ENCODE measurements at regions not wholly inside any gene's neighbourhood (a gene's known extent, or its start where the extent isn't known, plus 50 kb on each side); places are given as distances from the start of the nearest gene placed in this dataset.
A peak's percentile ranks its signal among the peaks of the same experiment; 100 is the strongest.
"Not testable (repeated sequence)": the region's sequence is repeated elsewhere in the genome, so short reads cannot be mapped to it uniquely, and the experiment has no call there.

DNA sequence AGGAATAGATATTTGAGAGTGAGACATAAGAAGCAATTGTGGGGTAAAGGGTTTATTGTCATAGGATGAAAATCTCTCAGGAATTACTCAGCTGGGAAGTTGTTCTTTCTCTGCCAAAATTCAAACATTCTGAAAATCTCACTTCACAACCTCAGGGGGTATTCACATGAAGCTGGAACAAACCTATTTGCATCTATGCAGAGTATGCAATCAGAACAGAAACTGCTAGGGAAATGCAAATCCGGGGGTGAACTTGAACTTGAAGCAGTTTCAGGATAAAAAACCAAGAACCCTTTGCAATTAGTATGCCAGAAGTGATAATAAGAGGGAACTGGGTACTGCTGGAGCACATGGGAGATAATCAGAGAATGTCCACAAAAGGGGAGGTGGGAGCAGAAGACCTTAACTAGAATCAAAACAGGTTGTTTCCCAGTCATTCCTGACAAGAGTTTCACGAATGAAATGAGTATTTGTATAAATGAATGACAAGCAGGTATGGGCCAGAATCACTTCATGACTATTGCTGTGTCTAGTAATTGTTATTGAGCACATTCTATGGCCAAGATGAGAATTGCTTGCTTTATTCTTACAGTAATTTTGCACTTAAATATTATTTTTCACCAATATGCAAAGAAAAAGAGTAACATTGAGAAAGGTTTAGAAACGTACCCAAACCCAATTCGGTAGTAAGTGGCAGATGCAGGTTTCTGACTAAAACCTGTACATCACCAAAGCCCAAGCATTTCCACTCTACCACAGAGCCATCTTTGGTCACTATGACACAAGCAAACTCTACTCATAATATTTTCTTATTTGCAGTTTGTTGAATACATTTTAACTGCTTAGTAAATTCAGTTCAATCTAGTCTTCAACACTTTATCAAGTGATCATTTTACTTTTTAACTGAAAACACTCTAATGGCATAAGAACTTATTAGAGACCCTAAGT lies 61.8 kb upstream of the UBASH3B start:
- Histone ChIP-seq H3K36me3 (ENCODE audit: control insufficient read depth, insufficient read depth, low read length) (no peaks in the 10 kb centered on the region), H3K4me1 (ENCODE audit: control insufficient read depth, insufficient read depth, low read length) (no peaks in the 10 kb centered on the region), H3K4me3 (ENCODE audit: low read length) (no peak overlapping the region), H3K27me3 (ENCODE audit: control insufficient read depth, insufficient read depth, low read length) (peaks cover 3% of the 10 kb centered on the region), H3K27ac (ENCODE audit: low read length) (no peak overlapping the region), H3K9me3 (ENCODE audit: control insufficient read depth, insufficient read depth, low read length) (no peaks in the 10 kb centered on the region)
- intact Hi-C loops (cut with micrococcal nuclease): no loop called here
- ATAC-seq: no peak
- H3K4me3 Mint-ChIP-seq: no peak overlapping the region
- WGBS (ENCODE audit: insufficient coverage): 62% methylated on average over 4 of the region's 4 CpGs
- H3K27me3 Mint-ChIP-seq (ENCODE audit: low read depth in 2 of 2): peaks cover 15 to 41% of the 10 kb centered on the region in 2 donors
- H3K9me3 Mint-ChIP-seq: no peaks in the 10 kb centered on the region
- TF ChIP-seq, protein P1, sequence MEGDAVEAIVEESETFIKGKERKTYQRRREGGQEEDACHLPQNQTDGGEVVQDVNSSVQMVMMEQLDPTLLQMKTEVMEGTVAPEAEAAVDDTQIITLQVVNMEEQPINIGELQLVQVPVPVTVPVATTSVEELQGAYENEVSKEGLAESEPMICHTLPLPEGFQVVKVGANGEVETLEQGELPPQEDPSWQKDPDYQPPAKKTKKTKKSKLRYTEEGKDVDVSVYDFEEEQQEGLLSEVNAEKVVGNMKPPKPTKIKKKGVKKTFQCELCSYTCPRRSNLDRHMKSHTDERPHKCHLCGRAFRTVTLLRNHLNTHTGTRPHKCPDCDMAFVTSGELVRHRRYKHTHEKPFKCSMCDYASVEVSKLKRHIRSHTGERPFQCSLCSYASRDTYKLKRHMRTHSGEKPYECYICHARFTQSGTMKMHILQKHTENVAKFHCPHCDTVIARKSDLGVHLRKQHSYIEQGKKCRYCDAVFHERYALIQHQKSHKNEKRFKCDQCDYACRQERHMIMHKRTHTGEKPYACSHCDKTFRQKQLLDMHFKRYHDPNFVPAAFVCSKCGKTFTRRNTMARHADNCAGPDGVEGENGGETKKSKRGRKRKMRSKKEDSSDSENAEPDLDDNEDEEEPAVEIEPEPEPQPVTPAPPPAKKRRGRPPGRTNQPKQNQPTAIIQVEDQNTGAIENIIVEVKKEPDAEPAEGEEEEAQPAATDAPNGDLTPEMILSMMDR (IDR thresholded peaks at IDR 0.05): no peak
- H3K4me1 Mint-ChIP-seq: no peaks in the 10 kb centered on the region
- no peak for DNase-seq
- H3K36me3 Mint-ChIP-seq: no peaks in the 10 kb centered on the region
- H3K27ac Mint-ChIP-seq: no peak overlapping the region

DNA sequence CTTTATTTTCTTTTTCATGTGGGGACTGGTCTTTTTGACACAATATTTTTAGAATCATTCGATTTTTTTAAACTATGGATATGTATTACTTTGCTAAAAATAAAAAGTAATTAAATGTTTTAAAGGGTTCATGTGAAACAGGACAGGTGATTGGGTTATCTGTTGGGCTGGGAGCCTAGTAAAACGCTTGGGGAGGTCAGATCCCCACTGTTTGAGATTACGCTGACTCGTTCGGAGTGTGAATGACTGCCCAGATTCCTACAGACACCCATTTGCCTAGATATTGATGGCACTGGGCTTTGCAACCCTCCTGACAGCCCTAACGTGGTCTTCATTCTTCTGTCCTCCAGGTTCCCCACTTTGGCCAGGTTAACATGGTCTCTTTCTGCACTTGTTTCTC lies 62.9 kb upstream of the UBASH3B start:
- Mint-ChIP-seq H3K36me3 (no peaks in the 10 kb centered on the region), H3K27ac (no peak overlapping the region), H3K9me3 (no peaks in the 10 kb centered on the region), H3K4me1 (no peaks in the 10 kb centered on the region), H3K4me3 (no peak overlapping the region), H3K27me3 (ENCODE audit: low read depth in 2 of 2) (peaks cover 19 to 52% of the 10 kb centered on the region in 2 donors)
- Histone ChIP-seq H3K27me3 (ENCODE audit: control insufficient read depth, insufficient read depth, low read length) (peaks cover 3% of the 10 kb centered on the region), H3K4me3 (ENCODE audit: low read length) (no peak overlapping the region), H3K36me3 (ENCODE audit: control insufficient read depth, insufficient read depth, low read length) (no peaks in the 10 kb centered on the region), H3K9me3 (ENCODE audit: control insufficient read depth, insufficient read depth, low read length) (no peaks in the 10 kb centered on the region), H3K27ac (ENCODE audit: low read length) (no peak overlapping the region), H3K4me1 (ENCODE audit: control insufficient read depth, insufficient read depth, low read length) (no peaks in the 10 kb centered on the region)
- DNase-seq (no peak), ATAC-seq (no peak)
- TF ChIP-seq, protein P1 (IDR thresholded peaks at IDR 0.05): no peak
- 86% methylated on average over 5 of the region's 6 CpGs for WGBS (ENCODE audit: insufficient coverage)
- intact Hi-C loops (cut with micrococcal nuclease): no loop called here

DNA sequence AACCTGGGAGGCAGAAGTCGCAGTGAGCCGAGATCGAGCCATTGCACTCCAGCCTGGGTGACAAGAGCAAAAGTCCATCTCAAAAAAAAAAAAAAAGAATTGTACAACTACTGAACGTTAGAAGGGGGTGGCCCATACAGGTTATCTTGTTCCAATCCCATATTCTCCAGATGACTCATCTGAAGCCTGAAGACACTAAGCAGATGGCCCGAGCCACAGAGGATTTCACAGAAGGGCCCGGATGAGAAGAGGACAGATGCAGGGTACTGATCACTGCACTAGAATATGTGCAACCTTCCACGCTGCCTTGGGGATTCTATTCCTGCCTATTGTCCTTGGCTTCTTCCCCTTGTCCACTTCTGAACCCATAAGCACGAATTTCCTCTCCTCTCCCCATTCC lies 70.9 kb upstream of the UBASH3B start:
- H3K9me3 Mint-ChIP-seq: no peaks in the 10 kb centered on the region
- TF ChIP-seq, protein P1 (IDR thresholded peaks at IDR 0.05): no peak
- no peak overlapping the region for H3K27ac Mint-ChIP-seq
- Histone ChIP-seq H3K27ac (ENCODE audit: low read length) (no peak overlapping the region), H3K4me3 (ENCODE audit: low read length) (no peak overlapping the region), H3K36me3 (ENCODE audit: control insufficient read depth, insufficient read depth, low read length) (no peaks in the 10 kb centered on the region), H3K27me3 (ENCODE audit: control insufficient read depth, insufficient read depth, low read length) (peaks cover 3% of the 10 kb centered on the region), H3K4me1 (ENCODE audit: control insufficient read depth, insufficient read depth, low read length) (peaks cover 8% of the 10 kb centered on the region), H3K9me3 (ENCODE audit: control insufficient read depth, insufficient read depth, low read length) (no peaks in the 10 kb centered on the region)
- H3K36me3 Mint-ChIP-seq: no peaks in the 10 kb centered on the region
- intact Hi-C loops (cut with micrococcal nuclease): loop anchor here (5.0 kb wide), 1 partner anchor 173 kb away; no protein-coding TSS in a partner anchor
- ATAC-seq: no peak
- H3K4me3 Mint-ChIP-seq: no peak overlapping the region
- DNase-seq: no peak
- WGBS (ENCODE audit: insufficient coverage): 87% methylated on average over 8 of the region's 8 CpGs
- peaks cover 10 to 11% of the 10 kb centered on the region in 2 donors for H3K4me1 Mint-ChIP-seq
- peaks cover 20 to 21% of the 10 kb centered on the region in 2 donors for H3K27me3 Mint-ChIP-seq (ENCODE audit: low read depth in 2 of 2)

DNA sequence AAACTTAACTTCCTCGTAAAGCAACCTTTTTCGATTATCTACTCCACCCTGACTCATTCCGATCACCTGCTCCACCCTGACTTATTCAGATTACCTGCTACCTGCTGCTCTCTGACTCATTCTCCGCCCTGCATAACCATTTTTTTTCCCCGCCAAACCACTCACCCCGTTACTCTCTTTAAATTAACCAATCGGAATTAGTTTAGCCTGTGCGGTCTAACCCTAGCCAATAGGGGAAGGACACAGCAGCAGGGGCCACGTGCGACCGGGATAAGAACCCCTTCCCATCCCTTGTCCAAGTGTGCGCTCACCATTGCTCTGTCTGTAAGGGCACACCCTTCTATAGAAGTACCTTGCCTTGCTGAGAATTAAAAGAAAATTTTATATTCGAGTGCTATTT lies 75.5 kb upstream of the UBASH3B start:
- H3K9me3 ChIP-seq (ENCODE audit: control insufficient read depth, insufficient read depth, low read length); H3K36me3 ChIP-seq (ENCODE audit: control insufficient read depth, insufficient read depth, low read length); H3K4me1 ChIP-seq (ENCODE audit: control insufficient read depth, insufficient read depth, low read length); DNase-seq; ATAC-seq; H3K27me3 Mint-ChIP-seq (ENCODE audit: low read depth in 2 of 2); H3K9me3 Mint-ChIP-seq; H3K27me3 ChIP-seq (ENCODE audit: control insufficient read depth, insufficient read depth, low read length); H3K4me3 ChIP-seq (ENCODE audit: low read length); H3K27ac ChIP-seq (ENCODE audit: low read length); H3K36me3 Mint-ChIP-seq: not testable (repeated sequence)
- Mint-ChIP-seq H3K4me3 (peak overlapping the region; percentile 91), H3K27ac (peak overlapping the region; percentile 71 to 84), H3K4me1 (peaks cover 10 to 11% of the 10 kb centered on the region in 2 donors)
- intact Hi-C loops (cut with micrococcal nuclease): loop anchor here (1.0 to 5.0 kb wide), 3 partner anchors 177 to 443 kb away; no protein-coding TSS in a partner anchor
- 64% methylated on average over 12 of the region's 13 CpGs for WGBS (ENCODE audit: insufficient coverage)

Data from natural killer cell (primary cell).